Spleen (tissue), 7 donors: ENCODE measurements at regions not wholly inside any gene's neighbourhood (a gene's known extent, or its start where the extent isn't known, plus 50 kb on each side); places are given as distances from the start of the nearest gene placed in this dataset.

Experiments
- POLR2A ChIP-seq, 3 donors: fragments of 450-650 bp; IDR thresholded peaks; one replicate each; pipeline ENCODE4 v1.5.1; 2017; ENCODE audit warnings: antibody characterized with exemption in 3 of 3, mild to moderate bottlenecking in 1 of 3
- TF ChIP-seq, protein P1 (sequence below), 11 experiments: fragments of 200-600 bp in 7 of 11; fragments of 450-650 bp in 4 of 11; sonication (generic) in 4 of 11; IDR thresholded peaks in 8 of 11; conservative IDR thresholded peaks in 3 of 11; 1 replicate in 7 of 11; 2 replicates in 4 of 11; pipeline versions ENCODE4 v1.4.0 to v1.8.0; 2016 to 2021; ENCODE audit warnings: antibody characterized with exemption in 11 of 11, inconsistent platforms in 4 of 11, mild to moderate bottlenecking in 1 of 11
- donor health status: DM: no; HTN: no; CAD: no; lungs with moderate emphysema.
- donor health status: DM: no; HTN: no; CAD: no.
- donor health status: DM: no; HTN: no; CAD: no.

GRCh38 chr6:14192216-14192788, 74.7 kb downstream of the CD83 start:
- TF ChIP-seq, protein P1, sequence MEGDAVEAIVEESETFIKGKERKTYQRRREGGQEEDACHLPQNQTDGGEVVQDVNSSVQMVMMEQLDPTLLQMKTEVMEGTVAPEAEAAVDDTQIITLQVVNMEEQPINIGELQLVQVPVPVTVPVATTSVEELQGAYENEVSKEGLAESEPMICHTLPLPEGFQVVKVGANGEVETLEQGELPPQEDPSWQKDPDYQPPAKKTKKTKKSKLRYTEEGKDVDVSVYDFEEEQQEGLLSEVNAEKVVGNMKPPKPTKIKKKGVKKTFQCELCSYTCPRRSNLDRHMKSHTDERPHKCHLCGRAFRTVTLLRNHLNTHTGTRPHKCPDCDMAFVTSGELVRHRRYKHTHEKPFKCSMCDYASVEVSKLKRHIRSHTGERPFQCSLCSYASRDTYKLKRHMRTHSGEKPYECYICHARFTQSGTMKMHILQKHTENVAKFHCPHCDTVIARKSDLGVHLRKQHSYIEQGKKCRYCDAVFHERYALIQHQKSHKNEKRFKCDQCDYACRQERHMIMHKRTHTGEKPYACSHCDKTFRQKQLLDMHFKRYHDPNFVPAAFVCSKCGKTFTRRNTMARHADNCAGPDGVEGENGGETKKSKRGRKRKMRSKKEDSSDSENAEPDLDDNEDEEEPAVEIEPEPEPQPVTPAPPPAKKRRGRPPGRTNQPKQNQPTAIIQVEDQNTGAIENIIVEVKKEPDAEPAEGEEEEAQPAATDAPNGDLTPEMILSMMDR (IDR thresholded peaks at IDR 0.05 in 8 of 11, conservative IDR thresholded peaks at IDR 0.05 in 3 of 11): no peak
- no peak for TF ChIP-seq POLR2A (IDR thresholded peaks at IDR 0.05)
